PC-3 (cell line): ENCODE measurements at regions not wholly inside any gene's neighbourhood (a gene's known extent, or its start where the extent isn't known, plus 50 kb on each side); places are given as distances from the start of the nearest gene placed in this dataset.

ENCODE experiments used
- ATAC-seq: fragments of 200-7000 bp; cut with Tn5 transposase; 2 replicates; pipeline ENCODE4 v1.9.1; 2020; ENCODE audit warnings: mild to moderate bottlenecking, moderate library complexity
- BruUV-seq: library from RNA; stranded (reverse); fragments of 400-500 nt; replicated peaks from 2 replicates; lab custom pipeline; 2021; lab: Mats Ljungman, UMichigan
- CTCF ChIA-PET: fragments of 300-600 bp; sonication (Branson Sonifier 250); formaldehyde crosslinking; loops from one replicate; lab custom pipeline; 2022; ENCODE audit warnings: antibody characterized with exemption; lab: Charles Lee
- POLR2A ChIA-PET: fragments of 300-600 bp; sonication (Branson Sonifier 250); formaldehyde crosslinking; loops from one replicate; lab custom pipeline; 2022; ENCODE audit warnings: antibody characterized with exemption; ENCODE audit not compliant: unreplicated experiment; lab: Charles Lee
- DNase-seq: peaks from one replicate; pipeline ENCODE4 v3.0.0-alpha.2; 2015
- H2AFZ ChIP-seq: fragments of 300-600 bp; sonication (generic); 2 replicates; pipeline ENCODE4 v1.6.0; 2016; ENCODE audit warnings: antibody characterized with exemption, low read length
- H3F3A ChIP-seq: fragments of 300-600 bp; sonication (generic); one replicate; pipeline ENCODE4 v1.6.0; 2017; ENCODE audit warnings: antibody characterized with exemption, low read length, control low read depth, mild to moderate bottlenecking; ENCODE audit not compliant: unreplicated experiment
- H3K27ac ChIP-seq: fragments of 300-600 bp; sonication (generic); 2 replicates; pipeline ENCODE4 v1.5.1; 2016; ENCODE audit warnings: mild to moderate bottlenecking, low read length
- H3K27me3 ChIP-seq: fragments of 300-600 bp; sonication (generic); 2 replicates; pipeline ENCODE4 v1.6.1; 2016; ENCODE audit warnings: low read length, mixed read lengths
- H3K36me3 ChIP-seq: fragments of 300-600 bp; sonication (generic); 2 replicates; pipeline ENCODE4 v1.6.1; 2016; ENCODE audit warnings: low read depth, mixed run types, low read length, mixed read lengths
- H3K4me1 ChIP-seq: fragments of 300-600 bp; sonication (generic); 2 replicates; pipeline ENCODE4 v1.5.1; 2016; ENCODE audit warnings: low read length; ENCODE audit not compliant: insufficient read depth
- H3K4me2 ChIP-seq: fragments of 300-600 bp; sonication (generic); 2 replicates; pipeline ENCODE4 v1.6.0; 2016; ENCODE audit warnings: low read length
- H3K4me3 ChIP-seq: fragments of 300-600 bp; sonication (generic); 2 replicates; pipeline ENCODE4 v1.5.1; 2016; ENCODE audit warnings: mild to moderate bottlenecking, low read length, mixed read lengths
- H3K79me2 ChIP-seq: fragments of 300-600 bp; sonication (generic); 2 replicates; pipeline ENCODE4 v1.6.1; 2017; ENCODE audit warnings: low read length, mixed read lengths
- H3K9ac ChIP-seq: fragments of 300-600 bp; sonication (generic); 2 replicates; pipeline ENCODE4 v1.6.0; 2016; ENCODE audit warnings: mild to moderate bottlenecking, low read length
- H3K9me2 ChIP-seq: fragments of 300-600 bp; sonication (generic); replicated peaks from 2 replicates; pipeline ENCODE4 v1.6.1; 2016; ENCODE audit warnings: mixed run types, low read length, mixed read lengths
- H3K9me3 ChIP-seq: fragments of 300-600 bp; sonication (generic); 2 replicates; pipeline ENCODE4 v1.6.1; 2016; ENCODE audit warnings: low read length, mixed read lengths
- H4K20me1 ChIP-seq: fragments of 300-600 bp; sonication (generic); 2 replicates; pipeline ENCODE4 v1.6.1; 2016; ENCODE audit warnings: low read length, mixed read lengths
- EZH2 ChIP-seq: fragments of 300-600 bp; sonication (generic); IDR thresholded peaks from one replicate; pipeline ENCODE4 v1.6.1; 2017; ENCODE audit warnings: antibody characterized with exemption, mild to moderate bottlenecking, low read length; ENCODE audit not compliant: unreplicated experiment
- EZH2phosphoT487 ChIP-seq: fragments of 300-600 bp; sonication (generic); IDR thresholded peaks from 2 replicates; pipeline ENCODE4 v1.6.1; 2018; ENCODE audit warnings: mild to moderate bottlenecking, antibody characterized with exemption, low read length, borderline replicate concordance
- intact Hi-C: fragments of 100-400 bp; cut with micrococcal nuclease; formaldehyde crosslinking; loops from 2 replicates; pipeline ENCODE4 v1.9.0; 2023
- TF ChIP-seq, protein P1 (sequence below): fragments of 300-600 bp; sonication (generic); conservative IDR thresholded peaks from 2 replicates; pipeline ENCODE4 v1.5.1; 2017; ENCODE audit warnings: antibody characterized with exemption, low read depth, mild to moderate bottlenecking, low read length

DNA sequence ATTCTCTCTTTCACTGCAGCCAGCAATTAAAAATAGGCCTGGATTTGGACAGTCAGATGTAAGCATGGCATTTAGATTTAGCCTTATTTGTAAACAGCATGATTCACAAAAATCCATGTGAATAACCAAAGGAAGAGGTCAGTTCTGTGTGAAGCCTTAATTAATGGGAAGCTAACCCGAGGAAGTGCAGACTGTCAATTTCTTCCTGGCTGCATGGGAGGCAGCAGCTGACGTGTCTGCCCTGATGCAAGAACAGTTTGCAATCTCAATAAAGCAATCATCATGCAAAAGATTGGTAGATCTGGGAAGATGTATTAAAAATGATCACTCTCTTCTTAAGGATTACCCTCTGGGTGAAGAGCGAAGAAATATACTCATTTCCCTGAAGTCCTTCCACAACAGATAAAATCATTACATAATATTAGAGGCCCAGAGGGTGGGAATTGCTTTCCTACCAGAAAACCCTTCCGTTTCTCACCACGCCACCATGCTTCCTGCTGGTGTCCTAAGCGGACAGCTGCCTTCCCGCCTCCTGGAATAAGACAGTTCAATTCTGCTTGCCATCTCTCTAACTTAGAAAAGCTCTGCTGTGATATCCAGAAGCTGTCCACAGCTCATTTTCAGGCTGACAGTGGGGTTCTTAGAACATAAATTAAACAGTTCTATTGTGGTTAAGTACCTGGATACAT is 526.7 kb upstream of the NRP1 start:
- Histone ChIP-seq H3K27ac (no peak overlapping the region), H3K9me3 (no peaks in the 10 kb centered on the region), H3F3A (no peaks in the 10 kb centered on the region), H3K4me1 (peaks cover 4% of the 10 kb centered on the region; the same call in 1 of the 2 replicates), H2AFZ (no peak overlapping the region), H3K79me2 (no peaks in the 10 kb centered on the region), H4K20me1 (no peaks in the 10 kb centered on the region), H3K4me2 (no peak overlapping the region), H3K9me2 (no peaks in the 10 kb centered on the region), H3K27me3 (no peaks in the 10 kb centered on the region), H3K36me3 (no peaks in the 10 kb centered on the region), H3K4me3 (no peak overlapping the region), H3K9ac (no peak overlapping the region)
- TF ChIP-seq EZH2phosphoT487 (no peak), EZH2 (no peak)
- TF ChIP-seq, protein P1, sequence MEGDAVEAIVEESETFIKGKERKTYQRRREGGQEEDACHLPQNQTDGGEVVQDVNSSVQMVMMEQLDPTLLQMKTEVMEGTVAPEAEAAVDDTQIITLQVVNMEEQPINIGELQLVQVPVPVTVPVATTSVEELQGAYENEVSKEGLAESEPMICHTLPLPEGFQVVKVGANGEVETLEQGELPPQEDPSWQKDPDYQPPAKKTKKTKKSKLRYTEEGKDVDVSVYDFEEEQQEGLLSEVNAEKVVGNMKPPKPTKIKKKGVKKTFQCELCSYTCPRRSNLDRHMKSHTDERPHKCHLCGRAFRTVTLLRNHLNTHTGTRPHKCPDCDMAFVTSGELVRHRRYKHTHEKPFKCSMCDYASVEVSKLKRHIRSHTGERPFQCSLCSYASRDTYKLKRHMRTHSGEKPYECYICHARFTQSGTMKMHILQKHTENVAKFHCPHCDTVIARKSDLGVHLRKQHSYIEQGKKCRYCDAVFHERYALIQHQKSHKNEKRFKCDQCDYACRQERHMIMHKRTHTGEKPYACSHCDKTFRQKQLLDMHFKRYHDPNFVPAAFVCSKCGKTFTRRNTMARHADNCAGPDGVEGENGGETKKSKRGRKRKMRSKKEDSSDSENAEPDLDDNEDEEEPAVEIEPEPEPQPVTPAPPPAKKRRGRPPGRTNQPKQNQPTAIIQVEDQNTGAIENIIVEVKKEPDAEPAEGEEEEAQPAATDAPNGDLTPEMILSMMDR: no peak
- no peak for DNase-seq
- intact Hi-C loops: no loop called here
- CTCF ChIA-PET: interaction anchor here (0.6 kb wide), 1 partner anchor 549 kb away, joined by 5 read pairs; no protein-coding TSS in a partner anchor
- POLR2A ChIA-PET: no interaction called here
- ATAC-seq: no peak
- no TSS peak for BruUV-seq

DNA sequence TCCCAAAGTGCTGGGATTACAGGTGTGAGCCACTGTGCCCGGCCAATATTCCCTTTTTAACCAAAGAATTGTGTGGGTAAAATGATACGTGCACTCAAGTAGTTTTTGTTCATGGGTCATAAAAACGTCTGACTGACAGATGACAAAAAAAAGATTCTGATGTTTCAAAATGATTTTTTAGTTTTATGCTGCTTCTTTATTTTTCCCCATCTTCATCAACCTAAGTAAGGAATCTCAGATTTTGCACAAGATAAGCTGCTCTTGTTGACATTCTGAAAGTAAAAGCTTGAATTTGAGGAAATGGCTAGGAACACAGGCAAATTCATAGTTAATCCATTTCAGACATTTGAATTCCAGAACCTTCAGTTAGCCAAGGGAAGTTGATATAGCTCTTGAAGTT is 526.1 kb upstream of the NRP1 start:
- H3K4me2 ChIP-seq: no peak overlapping the region
- intact Hi-C loops: no loop called here
- H3K4me1 ChIP-seq: peaks cover 4% of the 10 kb centered on the region; the same call in 1 of the 2 replicates
- no peaks in the 10 kb centered on the region for H3K36me3 ChIP-seq
- TF ChIP-seq, protein P1: no peak
- TF ChIP-seq EZH2phosphoT487 (no peak), EZH2 (no peak)
- no peaks in the 10 kb centered on the region for H3K79me2 ChIP-seq
- no peaks in the 10 kb centered on the region for H4K20me1 ChIP-seq
- no TSS peak for BruUV-seq
- ChIA-PET POLR2A (interaction anchor here (0.5 kb wide), 1 partner anchor 264 kb away, joined by 4 read pairs; no protein-coding TSS in a partner anchor), CTCF (no interaction called here)
- no peak for ATAC-seq
- no peak overlapping the region for H3K27ac ChIP-seq
- no peaks in the 10 kb centered on the region for H3K9me2 ChIP-seq
- no peaks in the 10 kb centered on the region for H3F3A ChIP-seq
- H3K9me3 ChIP-seq: no peaks in the 10 kb centered on the region
- H3K9ac ChIP-seq: no peak overlapping the region
- H3K27me3 ChIP-seq: no peaks in the 10 kb centered on the region
- H3K4me3 ChIP-seq: no peak overlapping the region
- H2AFZ ChIP-seq: no peak overlapping the region
- DNase-seq: no peak

DNA sequence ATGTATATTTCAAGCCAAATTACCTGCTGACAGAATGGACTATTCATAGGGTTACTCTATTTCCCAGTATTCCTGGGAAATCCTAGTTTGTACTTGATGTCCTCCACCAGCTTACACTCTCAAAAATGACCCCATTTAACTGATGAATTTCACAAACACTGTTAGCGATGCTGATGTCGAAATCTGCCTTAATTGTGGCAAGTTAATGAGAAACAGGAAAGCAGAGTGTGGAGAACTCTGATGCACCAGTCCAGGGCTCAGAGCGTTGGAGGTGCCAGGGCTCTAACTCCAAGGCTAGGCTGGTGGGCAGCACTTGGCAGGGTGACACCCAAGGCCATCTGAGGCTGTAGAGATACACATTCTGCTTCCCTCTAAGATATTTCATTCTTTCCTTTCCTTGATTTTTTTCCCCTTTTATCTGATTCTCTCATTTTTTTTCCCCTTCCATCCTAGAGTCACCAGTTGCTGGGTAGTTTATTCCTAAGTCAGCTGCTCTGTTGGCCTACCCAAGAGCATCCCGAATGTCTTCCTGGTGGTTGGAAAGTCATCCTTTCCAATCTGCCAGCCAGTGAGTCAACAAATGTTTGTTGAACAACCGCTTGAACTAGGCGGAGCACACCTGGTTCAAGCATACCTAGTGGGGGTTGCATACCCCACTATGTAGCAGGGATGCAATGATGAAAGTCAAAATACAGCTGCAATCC is 525.0 kb upstream of the NRP1 start:
- Histone ChIP-seq H3K36me3 (no peaks in the 10 kb centered on the region), H3K27ac (no peak overlapping the region), H3K4me2 (no peak overlapping the region), H3F3A (no peaks in the 10 kb centered on the region), H4K20me1 (no peaks in the 10 kb centered on the region), H3K9me3 (no peaks in the 10 kb centered on the region), H3K4me3 (no peak overlapping the region), H3K9ac (no peak overlapping the region), H3K9me2 (no peaks in the 10 kb centered on the region), H3K27me3 (no peaks in the 10 kb centered on the region), H3K79me2 (no peaks in the 10 kb centered on the region), H3K4me1 (peaks cover 4% of the 10 kb centered on the region; the same call in 1 of the 2 replicates), H2AFZ (no peak overlapping the region)
- BruUV-seq: no TSS peak
- TF ChIP-seq EZH2: no peak
- ChIA-PET POLR2A (no interaction called here), CTCF (no interaction called here)
- ATAC-seq (peak; percentile 39), DNase-seq (peak; percentile 77)
- intact Hi-C loops: no loop called here
